ENCODE measurements at regions not wholly inside any gene's neighbourhood (a gene's known extent, or its start where the extent isn't known, plus 50 kb on each side); places are given as distances from the start of the nearest gene placed in this dataset.

DNA sequence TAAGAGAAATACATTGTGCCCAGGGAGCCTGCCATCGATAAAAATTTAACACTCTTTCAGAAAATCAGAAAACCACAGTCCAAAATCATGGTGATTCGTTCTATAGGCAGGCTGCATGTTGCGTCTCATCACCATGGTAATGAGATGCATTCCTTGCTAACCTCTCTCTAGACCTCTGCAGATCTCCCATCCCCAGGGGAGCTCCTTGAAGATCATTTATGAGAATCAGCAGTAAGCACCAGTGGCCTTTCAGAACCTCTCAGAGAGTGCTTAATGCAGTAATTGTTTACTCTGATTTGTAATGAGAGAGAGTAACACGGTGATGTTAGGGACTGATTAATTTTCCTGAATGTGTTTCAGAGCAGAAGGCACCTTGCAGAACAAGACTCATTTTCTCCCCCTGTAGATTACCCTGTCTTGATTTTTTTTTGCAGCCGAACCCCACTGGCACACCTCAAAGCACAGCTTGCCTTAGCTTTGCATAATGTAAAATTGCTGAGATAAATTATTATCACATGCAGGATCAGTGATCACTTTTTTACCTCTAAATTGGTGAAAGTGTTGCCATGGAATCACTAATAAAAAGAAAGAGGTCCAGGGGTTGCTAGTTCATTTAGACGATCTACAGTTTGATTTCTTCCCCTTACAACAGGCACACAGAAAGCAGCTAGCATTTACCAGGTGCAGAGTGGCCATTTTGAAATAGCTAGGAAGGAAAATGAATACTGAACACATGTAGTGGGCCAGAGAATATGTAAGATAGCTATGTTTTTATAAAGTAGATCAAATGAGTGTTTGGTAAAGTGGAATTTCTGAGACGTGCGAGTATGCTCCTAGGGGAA, 98.9 kb upstream of the CHL1 start:
- in situ Hi-C loops (cut with MboI) (no loop called here), intact Hi-C loops (cut with micrococcal nuclease) (no loop called here)
- Histone ChIP-seq H3K4me2 (ENCODE audit: insufficient read depth, low read length) (no peak overlapping the region), H3K9me3 (replicated peaks; ENCODE audit: control insufficient read depth, insufficient read depth, low read depth, low read length) (no peaks in the 10 kb centered on the region), H4K20me1 (replicated peaks; ENCODE audit: control insufficient read depth, insufficient read depth, low read length) (no peaks in the 10 kb centered on the region), H3K79me2 (ENCODE audit: control insufficient read depth, insufficient read depth, low read length) (no peaks in the 10 kb centered on the region), H3K9ac (ENCODE audit: insufficient read depth in 1 of 2, low read depth in 2 of 2, low read length in 2 of 2) (no peak overlapping the region), H3K4me1 (replicated peaks in 1 of 2; ENCODE audit: control insufficient read depth in 2 of 2, insufficient read depth in 2 of 2, low read length in 2 of 2) (no peaks in the 10 kb centered on the region), H3K4me3 (no peak overlapping the region), H3K27ac (ENCODE audit: extremely low read depth, low read depth, low read length) (no peak overlapping the region), H3K27me3 (ENCODE audit: control insufficient read depth in 2 of 2, insufficient read depth in 2 of 2, low read length in 2 of 2) (no peaks in the 10 kb centered on the region), H2AFZ (ENCODE audit: low read depth, low read length) (no peak overlapping the region), H3K9me1 (ENCODE audit: control insufficient read depth, insufficient read depth, low read length) (no peaks in the 10 kb centered on the region), H3K36me3 (ENCODE audit: control insufficient read depth, insufficient read depth, low read length) (no peaks in the 10 kb centered on the region)
- ATAC-seq (no peak), FAIRE-seq (no peak), DNase-seq (ENCODE audit: extremely low read depth in 1 of 4, low spot score in 3 of 4) (no peak)
- BruUV-seq (replicated peaks): no TSS peak
- ChIA-PET POLR2A (no interaction called here), CTCF (ENCODE audit: low intra/inter-chr PET ratio) (no interaction called here)
- TF ChIP-seq, protein P1, sequence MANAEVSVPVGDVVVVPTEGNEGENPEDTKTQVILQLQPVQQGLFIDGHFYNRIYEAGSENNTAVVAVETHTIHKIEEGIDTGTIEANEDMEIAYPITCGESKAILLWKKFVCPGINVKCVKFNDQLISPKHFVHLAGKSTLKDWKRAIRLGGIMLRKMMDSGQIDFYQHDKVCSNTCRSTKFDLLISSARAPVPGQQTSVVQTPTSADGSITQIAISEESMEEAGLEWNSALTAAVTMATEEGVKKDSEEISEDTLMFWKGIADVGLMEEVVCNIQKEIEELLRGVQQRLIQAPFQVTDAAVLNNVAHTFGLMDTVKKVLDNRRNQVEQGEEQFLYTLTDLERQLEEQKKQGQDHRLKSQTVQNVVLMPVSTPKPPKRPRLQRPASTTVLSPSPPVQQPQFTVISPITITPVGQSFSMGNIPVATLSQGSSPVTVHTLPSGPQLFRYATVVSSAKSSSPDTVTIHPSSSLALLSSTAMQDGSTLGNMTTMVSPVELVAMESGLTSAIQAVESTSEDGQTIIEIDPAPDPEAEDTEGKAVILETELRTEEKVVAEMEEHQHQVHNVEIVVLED (CRISPR knock-in tag; IDR thresholded peaks at IDR 0.05): no peak
- TF ChIP-seq CREBBP (IDR thresholded peaks at IDR 0.05; ENCODE audit: low read depth, low read length): no peak
- WGBS (ENCODE audit: insufficient coverage, low coverage, missing lambda C conversion rate): under 1% methylated on average over 8 of the region's 8 CpGs

DNA sequence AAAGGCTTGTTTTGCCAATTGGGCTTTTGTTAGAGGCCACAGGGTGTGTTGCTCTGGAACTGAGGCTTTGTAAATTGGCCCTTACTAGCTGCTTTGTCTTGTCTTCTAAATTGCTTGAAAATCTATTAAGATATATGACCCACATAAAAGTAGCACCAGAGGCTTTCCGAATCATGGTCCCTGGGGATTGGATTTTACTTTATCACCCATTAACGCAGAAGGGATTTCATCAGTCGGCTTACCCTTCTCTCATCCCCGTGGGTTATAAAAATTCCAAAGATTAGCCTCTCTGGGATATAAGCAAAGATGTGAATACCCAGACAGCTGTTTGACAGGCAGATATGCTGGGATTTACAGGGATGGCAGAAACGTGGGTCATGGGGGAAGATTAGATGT, 98.3 kb upstream of the CHL1 start:
- H4K20me1 ChIP-seq (replicated peaks; ENCODE audit: control insufficient read depth, insufficient read depth, low read length): no peaks in the 10 kb centered on the region
- no peaks in the 10 kb centered on the region for H3K79me2 ChIP-seq (ENCODE audit: control insufficient read depth, insufficient read depth, low read length)
- no peaks in the 10 kb centered on the region for H3K4me1 ChIP-seq (replicated peaks in 1 of 2; ENCODE audit: control insufficient read depth in 2 of 2, insufficient read depth in 2 of 2, low read length in 2 of 2)
- intact Hi-C loops (cut with micrococcal nuclease): no loop called here
- H2AFZ ChIP-seq (ENCODE audit: low read depth, low read length): no peak overlapping the region
- H3K27ac ChIP-seq (ENCODE audit: extremely low read depth, low read depth, low read length): no peak overlapping the region
- no peak for DNase-seq (ENCODE audit: extremely low read depth in 1 of 4, low spot score in 3 of 4)
- ATAC-seq: no peak
- H3K4me3 ChIP-seq: no peak overlapping the region
- no TSS peak for BruUV-seq (replicated peaks)
- H3K9ac ChIP-seq (ENCODE audit: insufficient read depth in 1 of 2, low read depth in 2 of 2, low read length in 2 of 2): no peak overlapping the region
- FAIRE-seq: no peak
- in situ Hi-C loops (cut with MboI): no loop called here
- H3K9me3 ChIP-seq (replicated peaks; ENCODE audit: control insufficient read depth, insufficient read depth, low read depth, low read length): no peaks in the 10 kb centered on the region
- POLR2A ChIA-PET: no interaction called here
- no peaks in the 10 kb centered on the region for H3K36me3 ChIP-seq (ENCODE audit: control insufficient read depth, insufficient read depth, low read length)
- 3% methylated on average over 5 of the region's 5 CpGs for WGBS (ENCODE audit: insufficient coverage, low coverage, missing lambda C conversion rate)
- H3K27me3 ChIP-seq (ENCODE audit: control insufficient read depth in 2 of 2, insufficient read depth in 2 of 2, low read length in 2 of 2): no peaks in the 10 kb centered on the region
- no peaks in the 10 kb centered on the region for H3K9me1 ChIP-seq (ENCODE audit: control insufficient read depth, insufficient read depth, low read length)
- CTCF ChIA-PET (ENCODE audit: low intra/inter-chr PET ratio): no interaction called here
- H3K4me2 ChIP-seq (ENCODE audit: insufficient read depth, low read length): no peak overlapping the region
- TF ChIP-seq SRSF3 (IDR thresholded peaks at IDR 0.05; ENCODE audit: insufficient read depth, low read length) (no peak), ZNF174 (CRISPR knock-in tag; IDR thresholded peaks at IDR 0.05) (no peak), ZEB2 (IDR thresholded peaks at IDR 0.05) (no peak), TRIM24 (IDR thresholded peaks at IDR 0.05) (no peak), KHSRP (IDR thresholded peaks at IDR 0.05) (no peak), DMBX1 (CRISPR knock-in tag; IDR thresholded peaks at IDR 0.05; ENCODE audit: borderline replicate concordance) (no peak), ZBTB8A (IDR thresholded peaks at IDR 0.05; ENCODE audit: partially characterized antibody) (no peak), ZNF696 (CRISPR knock-in tag; conservative IDR thresholded peaks at IDR 0.05) (no peak), BCOR (IDR thresholded peaks at IDR 0.05) (no peak), IFI16 (CRISPR knock-in tag; IDR thresholded peaks at IDR 0.05) (no peak), CBFA2T2 (conservative IDR thresholded peaks at IDR 0.05) (no peak)
- TF ChIP-seq, protein P2, sequence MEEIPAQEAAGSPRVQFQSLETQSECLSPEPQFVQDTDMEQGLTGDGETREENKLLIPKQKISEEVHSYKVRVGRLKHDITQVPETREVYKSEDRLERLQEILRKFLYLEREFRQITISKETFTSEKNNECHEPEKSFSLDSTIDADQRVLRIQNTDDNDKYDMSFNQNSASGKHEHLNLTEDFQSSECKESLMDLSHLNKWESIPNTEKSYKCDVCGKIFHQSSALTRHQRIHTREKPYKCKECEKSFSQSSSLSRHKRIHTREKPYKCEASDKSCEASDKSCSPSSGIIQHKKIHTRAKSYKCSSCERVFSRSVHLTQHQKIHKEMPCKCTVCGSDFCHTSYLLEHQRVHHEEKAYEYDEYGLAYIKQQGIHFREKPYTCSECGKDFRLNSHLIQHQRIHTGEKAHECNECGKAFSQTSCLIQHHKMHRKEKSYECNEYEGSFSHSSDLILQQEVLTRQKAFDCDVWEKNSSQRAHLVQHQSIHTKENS (CRISPR knock-in tag; IDR thresholded peaks at IDR 0.05): no peak
- TF ChIP-seq, protein P3, sequence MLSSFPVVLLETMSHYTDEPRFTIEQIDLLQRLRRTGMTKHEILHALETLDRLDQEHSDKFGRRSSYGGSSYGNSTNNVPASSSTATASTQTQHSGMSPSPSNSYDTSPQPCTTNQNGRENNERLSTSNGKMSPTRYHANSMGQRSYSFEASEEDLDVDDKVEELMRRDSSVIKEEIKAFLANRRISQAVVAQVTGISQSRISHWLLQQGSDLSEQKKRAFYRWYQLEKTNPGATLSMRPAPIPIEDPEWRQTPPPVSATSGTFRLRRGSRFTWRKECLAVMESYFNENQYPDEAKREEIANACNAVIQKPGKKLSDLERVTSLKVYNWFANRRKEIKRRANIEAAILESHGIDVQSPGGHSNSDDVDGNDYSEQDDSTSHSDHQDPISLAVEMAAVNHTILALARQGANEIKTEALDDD (IDR thresholded peaks at IDR 0.05): no peak

Measured in K562 (cell line).